OCI-M2 (cell line): ENCODE measurements at regions not wholly inside any gene's neighbourhood (a gene's known extent, or its start where the extent isn't known, plus 50 kb on each side); places are given as distances from the start of the nearest gene placed in this dataset.

Experiments used
- DNase-seq: peaks from one replicate; lab custom pipeline; 2025; ENCODE audit not compliant: unreplicated experiment; lab: John Stamatoyannopoulos, UW

- DNase-seq = no peak
Observed at GRCh38 chr2:9681427-9681817, 50.6 kb upstream of the YWHAQ start.

- no peak for DNase-seq
Observed at GRCh38 chr2:9685637-9686036, 54.8 kb upstream of the YWHAQ start.

GRCh38 chr2:9686061-9686460 lies 55.3 kb upstream of the YWHAQ start:
- no peak for DNase-seq

GRCh38 chr2:9690252-9690651 lies 59.5 kb upstream of the YWHAQ start:
- no peak for DNase-seq

- no peak for DNase-seq
Observed at GRCh38 chr2:9690716-9691498, 60.1 kb upstream of the YWHAQ start.

GRCh38 chr2:9692456-9693195 lies 61.8 kb upstream of the YWHAQ start:
- DNase-seq = no peak

GRCh38 chr2:9693196-9693491 lies 62.3 kb upstream of the YWHAQ start:
- no peak for DNase-seq

GRCh38 chr2:9693646-9694045 lies 62.8 kb upstream of the YWHAQ start:
- DNase-seq = no peak

GRCh38 chr2:9694661-9695234 lies 64.0 kb upstream of the YWHAQ start:
- no peak for DNase-seq

GRCh38 chr2:9695941-9696340 lies 65.1 kb upstream of the YWHAQ start:
- no peak for DNase-seq

- no peak for DNase-seq
Observed at GRCh38 chr2:9696731-9697130, 65.9 kb upstream of the YWHAQ start.

GRCh38 chr2:9697909-9698308 lies 67.1 kb upstream of the YWHAQ start:
- DNase-seq = no peak

GRCh38 chr2:9699139-9700108 lies 68.6 kb upstream of the YWHAQ start:
- no peak for DNase-seq

- no peak for DNase-seq
Observed at GRCh38 chr2:9700109-9700495, 69.3 kb upstream of the YWHAQ start.

GRCh38 chr2:9702604-9703084 lies 71.8 kb upstream of the YWHAQ start:
- DNase-seq = no peak

- DNase-seq = no peak
Observed at GRCh38 chr2:9703085-9703678, 72.4 kb upstream of the YWHAQ start.

GRCh38 chr2:9703701-9704221 lies 73.0 kb upstream of the YWHAQ start:
- DNase-seq = no peak

GRCh38 chr2:9704600-9704999 lies 73.8 kb upstream of the YWHAQ start:
- DNase-seq = no peak

GRCh38 chr2:9705196-9705595 lies 74.4 kb upstream of the YWHAQ start:
- DNase-seq = no peak

- no peak for DNase-seq
Observed at GRCh38 chr2:9707008-9707407, 76.2 kb upstream of the YWHAQ start.
